ENCODE measurements at regions not wholly inside any gene's neighbourhood (a gene's known extent, or its start where the extent isn't known, plus 50 kb on each side); places are given as distances from the start of the nearest gene placed in this dataset.

DNA sequence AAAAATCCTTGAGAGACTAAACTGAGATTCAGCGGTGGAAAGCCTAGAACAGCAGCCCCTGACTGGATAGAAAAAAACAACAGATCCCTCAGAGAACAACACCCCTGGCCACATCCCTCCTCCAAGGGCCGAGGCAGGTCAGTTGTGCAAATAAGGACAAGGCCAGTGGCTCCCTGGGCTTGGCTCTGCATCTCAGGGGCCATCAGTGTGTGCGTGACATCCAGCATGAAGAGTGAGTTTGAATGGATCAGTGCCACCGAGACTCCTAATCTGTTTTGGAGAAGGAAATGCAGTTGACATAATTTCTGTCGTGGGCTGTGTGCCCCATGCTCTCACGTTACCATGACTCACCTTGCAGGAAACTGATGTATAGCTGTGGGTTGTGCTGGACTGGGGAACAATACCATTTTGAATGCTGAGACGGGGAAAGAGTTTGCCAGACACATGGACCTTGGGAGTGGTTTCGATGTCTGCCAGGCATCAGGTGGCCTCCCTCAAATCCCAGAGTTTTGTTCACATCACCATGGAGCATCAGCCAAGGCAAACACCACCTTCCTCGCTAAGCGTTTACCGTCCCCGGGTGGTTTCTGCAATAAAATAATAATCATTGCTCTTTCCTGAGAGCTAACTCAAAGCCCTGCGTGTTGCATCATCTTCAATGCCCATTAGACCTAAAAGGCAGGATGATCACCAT, 153.2 kb upstream of the FZD8 start:
- WGBS (ENCODE audit: insufficient coverage): 56% methylated on average over 11 of the region's 13 CpGs
- H3K9me3 ChIP-seq: no peaks in the 10 kb centered on the region
- H3K36me3 Mint-ChIP-seq: no peaks in the 10 kb centered on the region
- H3K4me3 Mint-ChIP-seq: no peak overlapping the region
- no peak overlapping the region for H3K27ac ChIP-seq (ENCODE audit: low read length)
- ATAC-seq (replicated peaks in 1 of 4) (no peak), DNase-seq (no peak)
- peaks cover 0 to 4% (median 3%) of the 10 kb centered on the region in 3 donors for H3K9me3 Mint-ChIP-seq
- POLR2A ChIA-PET: no interaction called here
- H3K27me3 Mint-ChIP-seq: peaks cover 0 to 6% of the 10 kb centered on the region in 2 donors
- H3K27ac Mint-ChIP-seq: no peak overlapping the region
- no peaks in the 10 kb centered on the region for H3K36me3 ChIP-seq (ENCODE audit: control insufficient read depth in 2 of 2, extremely low read depth in 1 of 2, insufficient read depth in 1 of 2, low read length in 1 of 2)
- no peaks in the 10 kb centered on the region for H3K4me1 ChIP-seq (ENCODE audit: control insufficient read depth in 1 of 2, extremely low read depth in 1 of 2, insufficient read depth in 2 of 2, low read length in 2 of 2)
- peaks cover 0 to 6% of the 10 kb centered on the region in 2 experiments for H3K27me3 ChIP-seq (replicated peaks in 1 of 2; ENCODE audit: control insufficient read depth in 2 of 2, extremely low read depth in 1 of 2, insufficient read depth in 2 of 2, low read length in 1 of 2)
- H3K4me3 ChIP-seq (ENCODE audit: control insufficient read depth in 1 of 2, extremely low read depth in 1 of 2, low read length in 1 of 2): no peak overlapping the region
- no peaks in the 10 kb centered on the region for H3K4me1 Mint-ChIP-seq
- CTCF ChIA-PET: no interaction called here

DNA sequence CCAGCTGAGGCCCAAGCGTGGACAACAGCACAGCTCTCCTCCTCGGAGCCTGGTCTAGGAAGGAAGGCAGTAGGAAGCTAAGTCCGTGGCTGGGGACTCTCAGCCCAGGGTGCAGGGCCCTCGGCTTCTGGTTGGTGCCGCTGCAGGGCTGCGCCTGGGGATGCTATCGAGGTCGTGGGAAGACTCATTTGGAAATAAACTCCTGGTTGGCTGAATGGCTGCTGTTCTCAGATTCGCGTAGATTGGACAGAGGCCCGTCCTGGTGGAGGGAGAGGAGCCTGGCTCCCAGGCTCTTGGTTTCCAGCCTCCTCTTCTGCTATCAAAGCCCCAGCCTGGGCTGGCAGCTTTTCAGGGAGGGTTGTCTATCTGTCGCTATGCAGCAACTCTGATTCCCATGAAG, 152.6 kb upstream of the FZD8 start:
- H3K27me3 Mint-ChIP-seq: peaks cover 0 to 9% of the 10 kb centered on the region in 2 donors
- Histone ChIP-seq H3K9me3 (no peaks in the 10 kb centered on the region), H3K4me1 (ENCODE audit: control insufficient read depth in 1 of 2, extremely low read depth in 1 of 2, insufficient read depth in 2 of 2, low read length in 2 of 2) (no peaks in the 10 kb centered on the region), H3K4me3 (ENCODE audit: control insufficient read depth in 1 of 2, extremely low read depth in 1 of 2, low read length in 1 of 2) (no peak overlapping the region), H3K36me3 (ENCODE audit: control insufficient read depth in 2 of 2, extremely low read depth in 1 of 2, insufficient read depth in 1 of 2, low read length in 1 of 2) (no peaks in the 10 kb centered on the region), H3K27ac (ENCODE audit: low read length) (no peak overlapping the region), H3K27me3 (replicated peaks in 1 of 2; ENCODE audit: control insufficient read depth in 2 of 2, extremely low read depth in 1 of 2, insufficient read depth in 2 of 2, low read length in 1 of 2) (peaks cover 0 to 6% of the 10 kb centered on the region in 2 experiments)
- DNase-seq (no peak), ATAC-seq (replicated peaks in 1 of 4) (no peak)
- peaks cover 0 to 7% (median 4%) of the 10 kb centered on the region in 3 donors for H3K9me3 Mint-ChIP-seq
- H3K36me3 Mint-ChIP-seq: no peaks in the 10 kb centered on the region
- 93% methylated on average over 12 of the region's 12 CpGs for WGBS (ENCODE audit: insufficient coverage)
- POLR2A ChIA-PET: no interaction called here
- CTCF ChIA-PET: no interaction called here
- H3K4me3 Mint-ChIP-seq: no peak overlapping the region
- no peak overlapping the region for H3K27ac Mint-ChIP-seq
- H3K4me1 Mint-ChIP-seq: no peaks in the 10 kb centered on the region

DNA sequence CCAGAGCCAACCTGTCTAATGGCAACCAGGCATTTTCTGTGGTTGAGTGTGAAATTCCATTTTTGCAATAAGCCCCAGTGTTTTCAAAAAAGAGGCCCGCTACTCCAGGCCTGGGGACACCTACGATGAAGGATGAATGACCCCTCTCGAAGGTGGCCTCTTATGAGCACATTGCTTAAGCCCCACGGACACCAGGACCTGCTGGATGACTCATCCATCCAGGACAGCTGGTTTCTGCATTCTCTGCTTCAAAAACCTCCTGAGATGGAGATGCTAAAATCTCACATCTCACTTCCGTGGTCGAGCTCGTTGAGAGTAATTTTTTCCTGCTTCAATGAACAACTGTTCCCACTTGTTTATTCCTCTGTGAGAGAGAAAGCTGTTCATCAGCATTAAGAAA, 150.2 kb upstream of the FZD8 start:
- Histone ChIP-seq H3K4me1 (ENCODE audit: control insufficient read depth in 1 of 2, extremely low read depth in 1 of 2, insufficient read depth in 2 of 2, low read length in 2 of 2) (no peaks in the 10 kb centered on the region), H3K4me3 (ENCODE audit: control insufficient read depth in 1 of 2, extremely low read depth in 1 of 2, low read length in 1 of 2) (no peak overlapping the region), H3K27me3 (replicated peaks in 1 of 2; ENCODE audit: control insufficient read depth in 2 of 2, extremely low read depth in 1 of 2, insufficient read depth in 2 of 2, low read length in 1 of 2) (peaks cover 0 to 6% of the 10 kb centered on the region in 2 experiments), H3K36me3 (ENCODE audit: control insufficient read depth in 2 of 2, extremely low read depth in 1 of 2, insufficient read depth in 1 of 2, low read length in 1 of 2) (no peaks in the 10 kb centered on the region), H3K27ac (ENCODE audit: low read length) (no peak overlapping the region), H3K9me3 (no peaks in the 10 kb centered on the region)
- ChIA-PET CTCF (no interaction called here), POLR2A (no interaction called here)
- H3K4me1 Mint-ChIP-seq: no peaks in the 10 kb centered on the region
- H3K9me3 Mint-ChIP-seq: peaks cover 0 to 8% (median 5%) of the 10 kb centered on the region in 3 donors
- no peak for DNase-seq
- WGBS (ENCODE audit: insufficient coverage): 51% methylated on average over 4 of the region's 7 CpGs
- H3K27me3 Mint-ChIP-seq: peaks cover 0 to 3% of the 10 kb centered on the region in 2 donors
- H3K36me3 Mint-ChIP-seq: no peaks in the 10 kb centered on the region
- no peak overlapping the region for H3K27ac Mint-ChIP-seq
- ATAC-seq (replicated peaks in 1 of 4): no peak
- H3K4me3 Mint-ChIP-seq: no peak overlapping the region

DNA sequence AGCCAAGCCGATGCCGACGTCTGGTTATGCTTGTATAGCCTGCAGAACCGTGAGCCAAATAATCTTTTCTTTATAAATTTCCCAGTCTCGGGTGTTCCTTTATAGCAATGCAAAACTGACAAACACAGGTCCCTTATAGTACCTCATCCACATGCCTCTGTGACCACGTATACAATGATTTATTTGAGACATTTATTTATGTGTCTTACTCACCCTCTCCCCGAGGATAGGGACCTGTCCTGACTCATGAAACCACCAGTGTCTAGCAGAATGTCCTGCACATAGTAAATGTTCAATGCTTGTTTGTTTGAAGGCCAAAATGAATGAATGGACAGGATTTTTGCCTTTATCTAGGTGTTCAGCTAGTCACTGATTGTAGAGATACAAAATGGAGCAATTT, 147.9 kb upstream of the FZD8 start:
- peaks cover 0 to 6% of the 10 kb centered on the region in 2 experiments for H3K27me3 ChIP-seq (replicated peaks in 1 of 2; ENCODE audit: control insufficient read depth in 2 of 2, extremely low read depth in 1 of 2, insufficient read depth in 2 of 2, low read length in 1 of 2)
- peaks cover 6 to 10% (median 8%) of the 10 kb centered on the region in 3 donors for H3K9me3 Mint-ChIP-seq
- no peaks in the 10 kb centered on the region for H3K36me3 Mint-ChIP-seq
- no peaks in the 10 kb centered on the region for H3K9me3 ChIP-seq
- peaks cover 0 to 3% of the 10 kb centered on the region in 2 donors for H3K27me3 Mint-ChIP-seq
- ChIA-PET CTCF (no interaction called here), POLR2A (no interaction called here)
- H3K4me1 Mint-ChIP-seq: no peaks in the 10 kb centered on the region
- DNase-seq (no peak), ATAC-seq (replicated peaks in 1 of 4) (no peak)
- no peak overlapping the region for H3K4me3 Mint-ChIP-seq
- no peak overlapping the region for H3K4me3 ChIP-seq (ENCODE audit: control insufficient read depth in 1 of 2, extremely low read depth in 1 of 2, low read length in 1 of 2)
- no peaks in the 10 kb centered on the region for H3K36me3 ChIP-seq (ENCODE audit: control insufficient read depth in 2 of 2, extremely low read depth in 1 of 2, insufficient read depth in 1 of 2, low read length in 1 of 2)
- no peak overlapping the region for H3K27ac ChIP-seq (ENCODE audit: low read length)
- WGBS (ENCODE audit: insufficient coverage): no CpG with 5 or more reads among the region's 7 CpGs
- H3K27ac Mint-ChIP-seq: no peak overlapping the region
- no peaks in the 10 kb centered on the region for H3K4me1 ChIP-seq (ENCODE audit: control insufficient read depth in 1 of 2, extremely low read depth in 1 of 2, insufficient read depth in 2 of 2, low read length in 2 of 2)

DNA sequence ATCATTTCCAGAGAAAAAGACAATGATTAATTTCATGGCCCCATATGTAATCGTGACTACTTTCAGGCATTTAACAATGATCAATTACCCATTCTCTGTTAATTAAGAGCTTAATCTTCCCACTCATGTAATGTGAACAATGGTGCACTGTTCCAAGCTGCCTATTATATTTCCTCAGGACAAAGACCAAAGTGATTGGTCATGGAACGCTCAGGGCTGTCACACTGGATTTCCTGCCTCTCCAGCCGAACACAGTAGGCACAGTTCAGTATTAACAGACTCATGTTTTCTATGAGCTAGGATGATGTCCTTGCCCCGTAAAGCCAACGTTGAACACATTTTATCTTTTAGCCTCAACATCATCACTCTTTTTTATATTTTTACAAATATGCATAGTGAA, 142.7 kb upstream of the FZD8 start:
- ChIA-PET CTCF (interaction anchor here in 1 of 2 donors (0.5 kb wide), 1 partner anchor 27 kb away, joined by 7 read pairs; no protein-coding TSS in a partner anchor), POLR2A (no interaction called here)
- no peak overlapping the region for H3K4me3 ChIP-seq (ENCODE audit: control insufficient read depth in 1 of 2, extremely low read depth in 1 of 2, low read length in 1 of 2)
- no peaks in the 10 kb centered on the region for H3K36me3 ChIP-seq (ENCODE audit: control insufficient read depth in 2 of 2, extremely low read depth in 1 of 2, insufficient read depth in 1 of 2, low read length in 1 of 2)
- H3K9me3 Mint-ChIP-seq: peaks cover 5 to 10% (median 6%) of the 10 kb centered on the region in 3 donors
- no peaks in the 10 kb centered on the region for H3K9me3 ChIP-seq
- H3K27ac ChIP-seq (ENCODE audit: low read length): no peak overlapping the region
- no peaks in the 10 kb centered on the region for H3K4me1 ChIP-seq (ENCODE audit: control insufficient read depth in 1 of 2, extremely low read depth in 1 of 2, insufficient read depth in 2 of 2, low read length in 2 of 2)
- WGBS (ENCODE audit: insufficient coverage): 83% methylated on average over 3 of the region's 5 CpGs
- no peak overlapping the region for H3K4me3 Mint-ChIP-seq
- no peak for DNase-seq
- no peaks in the 10 kb centered on the region for H3K4me1 Mint-ChIP-seq
- no peaks in the 10 kb centered on the region for H3K27me3 ChIP-seq (replicated peaks in 1 of 2; ENCODE audit: control insufficient read depth in 2 of 2, extremely low read depth in 1 of 2, insufficient read depth in 2 of 2, low read length in 1 of 2)
- no peak for ATAC-seq (replicated peaks in 1 of 4)
- H3K27me3 Mint-ChIP-seq: peaks cover 1 to 4% of the 10 kb centered on the region in 2 donors
- H3K27ac Mint-ChIP-seq: no peak overlapping the region
- H3K36me3 Mint-ChIP-seq: no peaks in the 10 kb centered on the region

DNA sequence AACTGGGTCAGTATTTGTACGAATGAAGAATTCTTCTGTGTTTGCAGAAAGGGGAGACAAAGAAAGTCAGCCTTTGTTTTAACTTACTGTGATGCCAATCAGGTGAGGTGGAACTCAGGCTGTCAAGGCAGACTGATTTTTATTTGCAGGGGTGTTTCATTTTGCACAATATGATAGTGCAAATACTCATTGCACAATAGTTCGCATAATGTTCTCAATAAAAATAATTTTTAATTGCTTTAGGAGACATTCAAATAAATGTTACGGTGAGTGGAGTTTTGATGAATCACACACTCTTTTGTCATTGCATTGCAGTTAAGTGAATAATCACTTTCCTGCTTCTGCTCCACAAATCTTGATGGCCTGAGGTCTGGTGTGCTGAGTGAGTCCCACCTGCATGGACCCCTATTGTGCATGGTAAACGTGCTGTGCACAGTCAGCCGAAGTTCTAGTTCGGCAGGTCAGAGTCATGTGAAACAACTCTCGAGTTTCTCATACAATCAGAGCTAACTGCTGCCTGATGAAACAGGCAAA, 141.3 kb upstream of the FZD8 start:
- ChIA-PET POLR2A (no interaction called here), CTCF (no interaction called here)
- 80% methylated on average over 4 of the region's 7 CpGs for WGBS (ENCODE audit: insufficient coverage)
- Mint-ChIP-seq H3K4me1 (no peaks in the 10 kb centered on the region), H3K27ac (no peak overlapping the region), H3K4me3 (no peak overlapping the region), H3K36me3 (no peaks in the 10 kb centered on the region), H3K27me3 (peaks cover 1 to 4% of the 10 kb centered on the region in 2 donors), H3K9me3 (peaks cover 2 to 8% (median 6%) of the 10 kb centered on the region in 3 donors)
- Histone ChIP-seq H3K27me3 (replicated peaks in 1 of 2; ENCODE audit: control insufficient read depth in 2 of 2, extremely low read depth in 1 of 2, insufficient read depth in 2 of 2, low read length in 1 of 2) (no peaks in the 10 kb centered on the region), H3K36me3 (ENCODE audit: control insufficient read depth in 2 of 2, extremely low read depth in 1 of 2, insufficient read depth in 1 of 2, low read length in 1 of 2) (no peaks in the 10 kb centered on the region), H3K27ac (ENCODE audit: low read length) (no peak overlapping the region), H3K4me1 (ENCODE audit: control insufficient read depth in 1 of 2, extremely low read depth in 1 of 2, insufficient read depth in 2 of 2, low read length in 2 of 2) (no peaks in the 10 kb centered on the region), H3K9me3 (no peaks in the 10 kb centered on the region), H3K4me3 (ENCODE audit: control insufficient read depth in 1 of 2, extremely low read depth in 1 of 2, low read length in 1 of 2) (no peak overlapping the region)
- DNase-seq: no peak
- ATAC-seq (replicated peaks in 1 of 4): no peak
